ENCODE measurements at regions not wholly inside any gene's neighbourhood (a gene's known extent, or its start where the extent isn't known, plus 50 kb on each side); places are given as distances from the start of the nearest gene placed in this dataset.

- ChIA-PET POLR2A (no interaction called here), CTCF (no interaction called here)
- DNase-seq (ENCODE audit: extremely low spot score), result no peak
- TF ChIP-seq TARDBP (IDR thresholded peaks at IDR 0.05) (no peak), HDGF (IDR thresholded peaks at IDR 0.05; ENCODE audit: borderline replicate concordance) (no peak), FOXA1 (IDR thresholded peaks at IDR 0.05) (no peak), NFRKB (IDR thresholded peaks at IDR 0.05) (no peak), ELF4 (IDR thresholded peaks at IDR 0.05) (no peak), SUZ12 (IDR thresholded peaks at IDR 0.05) (no peak), CTBP1 (IDR thresholded peaks at IDR 0.05; ENCODE audit: borderline replicate concordance) (no peak), BHLHE40 (IDR thresholded peaks at IDR 0.05; ENCODE audit: borderline replicate concordance) (no peak)
These were observed 92.9 kb upstream of the TNIP3 start for GRCh38 chr4:121256887-121257466.

GRCh38 chr4:121255986-121256750 is 92.0 kb upstream of the TNIP3 start:
- CTCF ChIA-PET, result no interaction called here
- no peak for DNase-seq (ENCODE audit: extremely low spot score)
- no peak for TF ChIP-seq ZNF384 (IDR thresholded peaks at IDR 0.05)
- no peak for TF ChIP-seq ARNT (IDR thresholded peaks at IDR 0.05)
- TF ChIP-seq FOXA1 (IDR thresholded peaks at IDR 0.05), result no peak
- no peak for TF ChIP-seq NFRKB (IDR thresholded peaks at IDR 0.05)
- no peak for TF ChIP-seq CTBP1 (IDR thresholded peaks at IDR 0.05; ENCODE audit: borderline replicate concordance)
- TF ChIP-seq HDGF (IDR thresholded peaks at IDR 0.05; ENCODE audit: borderline replicate concordance), result no peak
- TF ChIP-seq PKNOX1 (IDR thresholded peaks at IDR 0.05), result no peak
- no peak for TF ChIP-seq BHLHE40 (IDR thresholded peaks at IDR 0.05; ENCODE audit: borderline replicate concordance)
- TF ChIP-seq ELF4 (IDR thresholded peaks at IDR 0.05), result no peak
- POLR2A ChIA-PET, result no interaction called here

GRCh38 chr4:121253961-121254360 is 89.8 kb upstream of the TNIP3 start:
- ChIA-PET POLR2A (no interaction called here), CTCF (interaction anchor here (3.3 kb wide), 1 partner anchor 62 kb away, joined by 12 read pairs; no protein-coding TSS in a partner anchor)
- DNase-seq (ENCODE audit: extremely low spot score), result no peak
- TF ChIP-seq LEF1 (IDR thresholded peaks at IDR 0.05; ENCODE audit: borderline replicate concordance) (no peak), BHLHE40 (IDR thresholded peaks at IDR 0.05; ENCODE audit: borderline replicate concordance) (no peak), FOXM1 (IDR thresholded peaks at IDR 0.05; ENCODE audit: borderline replicate concordance) (no peak), NFRKB (IDR thresholded peaks at IDR 0.05) (no peak), HDGF (IDR thresholded peaks at IDR 0.05; ENCODE audit: borderline replicate concordance) (no peak), PKNOX1 (IDR thresholded peaks at IDR 0.05) (no peak), FOXK2 (IDR thresholded peaks at IDR 0.05) (no peak), SP1 (IDR thresholded peaks at IDR 0.05) (no peak), CTBP1 (IDR thresholded peaks at IDR 0.05; ENCODE audit: borderline replicate concordance) (no peak), ARNT (IDR thresholded peaks at IDR 0.05) (no peak), ELF4 (IDR thresholded peaks at IDR 0.05) (no peak), FOXA1 (IDR thresholded peaks at IDR 0.05) (no peak), ZNF384 (IDR thresholded peaks at IDR 0.05) (no peak), TARDBP (IDR thresholded peaks at IDR 0.05) (no peak), L3MBTL2 (conservative IDR thresholded peaks at IDR 0.05) (no peak), SUZ12 (IDR thresholded peaks at IDR 0.05) (no peak)

GRCh38 chr4:121252224-121252806 is 88.2 kb upstream of the TNIP3 start:
- DNase-seq (ENCODE audit: extremely low spot score), result peak; percentile 73
- TF ChIP-seq TARDBP (IDR thresholded peaks at IDR 0.05) (no peak), ZNF384 (IDR thresholded peaks at IDR 0.05) (no peak), NFRKB (IDR thresholded peaks at IDR 0.05) (no peak), HDGF (IDR thresholded peaks at IDR 0.05; ENCODE audit: borderline replicate concordance) (no peak), BHLHE40 (IDR thresholded peaks at IDR 0.05; ENCODE audit: borderline replicate concordance) (no peak), PKNOX1 (IDR thresholded peaks at IDR 0.05) (no peak), SP1 (IDR thresholded peaks at IDR 0.05) (no peak), LEF1 (IDR thresholded peaks at IDR 0.05; ENCODE audit: borderline replicate concordance) (no peak), FOXA1 (IDR thresholded peaks at IDR 0.05) (no peak), ARNT (IDR thresholded peaks at IDR 0.05) (no peak), ELF4 (IDR thresholded peaks at IDR 0.05) (no peak)
- CTCF ChIA-PET, result interaction anchor here (0.6 to 3.3 kb wide), 3 partner anchors 9 to 60 kb away, joined by 3 to 12 read pairs (median 4); no protein-coding TSS in a partner anchor
- POLR2A ChIA-PET, result no interaction called here

- CTCF ChIA-PET, result interaction anchor here (0.6 to 1.7 kb wide), 4 partner anchors 11 to 94 kb away, joined by 3 read pairs; no protein-coding TSS in a partner anchor
- no peak for DNase-seq (ENCODE audit: extremely low spot score)
- POLR2A ChIA-PET, result no interaction called here
- TF ChIP-seq PKNOX1 (IDR thresholded peaks at IDR 0.05), result peak; percentile 86
- TF ChIP-seq ELF4 (IDR thresholded peaks at IDR 0.05), result no peak
- TF ChIP-seq CTBP1 (IDR thresholded peaks at IDR 0.05; ENCODE audit: borderline replicate concordance), result 0 out of 2 replicates have a peak, but pooled peaks have one; percentile 10
- TF ChIP-seq ZNF384 (IDR thresholded peaks at IDR 0.05), result no peak
These were observed 84.6 kb upstream of the TNIP3 start for GRCh38 chr4:121248747-121249146.

All from HEK293T (cell line).